HepG2 (cell line): ENCODE measurements at regions not wholly inside any gene's neighbourhood (a gene's known extent, or its start where the extent isn't known, plus 50 kb on each side); places are given as distances from the start of the nearest gene placed in this dataset.

Source experiments
- ATAC-seq: fragments of 200-7000 bp; cut with Tn5 transposase; 3 replicates; pipeline ENCODE4 v1.9.1; 2020; ENCODE audit warnings: mild to moderate bottlenecking, moderate library complexity
- BruUV-seq: library from RNA; stranded (reverse); fragments of 400-500 nt; replicated peaks from 2 replicates; lab custom pipeline; 2021; lab: Mats Ljungman, UMichigan
- CTCF ChIA-PET: fragments of 300-600 bp; formaldehyde crosslinking; extraction: SDS; loops from one replicate; lab custom pipeline; 2021; ENCODE audit warnings: low total read pairs, inconsistent platforms, low intra/inter-chr PET ratio; lab: Yijun Ruan, JAX
- POLR2A ChIA-PET: fragments of 350-600 bp; sonication (Branson Sonifier 250); formaldehyde crosslinking; loops from one replicate; lab custom pipeline; 2020; ENCODE audit warnings: antibody characterized with exemption, inconsistent platforms; lab: Yijun Ruan, JAX
- DNase-seq: peaks from one replicate; pipeline ENCODE4 v3.0.0-alpha.2; 2015; ENCODE audit warnings: low spot score
- FAIRE-seq: peaks from 3 replicates; lab custom pipeline; 2011; peaks lifted over from hg19 to GRCh38; lab: Jason Lieb, UNC
- H2AFZ ChIP-seq: one replicate; pipeline ENCODE4 v1.6.1; 2011; ENCODE audit warnings: low read length, inconsistent platforms
- H3K27ac ChIP-seq: fragments of 300-600 bp; 3 replicates; pipeline ENCODE4 v1.8.0; 2011; ENCODE audit warnings: mixed run types, mild to moderate bottlenecking, mixed read lengths, low read length, inconsistent platforms; ENCODE audit not compliant: insufficient read depth; ENCODE audit errors: extremely low read length
- H3K27me3 ChIP-seq, 2 experiments: fragments of 200-600 bp in 1 of 2; 2 replicates in 1 of 2; 3 replicates in 1 of 2; pipeline versions ENCODE4 v1.6.0 to v1.8.0; 2011; ENCODE audit warnings: low read length in 2 of 2, mild to moderate bottlenecking in 2 of 2, moderate library complexity in 2 of 2, inconsistent platforms in 1 of 2; ENCODE audit not compliant: insufficient read depth in 2 of 2, control insufficient read depth in 1 of 2
- H3K36me3 ChIP-seq, 2 experiments: fragments of 200-600 bp in 1 of 2; replicated peaks in 1 of 2; 2 replicates in 1 of 2; 3 replicates in 1 of 2; pipeline versions ENCODE4 v1.5.1 to v1.8.0; 2011; ENCODE audit warnings: low read length in 2 of 2, inconsistent platforms in 1 of 2; ENCODE audit not compliant: insufficient read depth in 2 of 2, control insufficient read depth in 1 of 2
- H3K4me1 ChIP-seq: 2 replicates; pipeline ENCODE4 v1.5.1; 2012; ENCODE audit warnings: low read length, inconsistent platforms; ENCODE audit not compliant: insufficient read depth
- H3K4me2 ChIP-seq: 2 replicates; pipeline ENCODE4 v1.6.0; 2011; ENCODE audit warnings: low read depth, low read length, inconsistent platforms
- H3K4me3 ChIP-seq, 3 experiments: fragments of 200-600 bp in 1 of 3; sonication (generic), shearing (Covaris generic) in 1 of 3; replicated peaks in 1 of 3; 2 replicates each; pipeline ENCODE4 v1.5.1; 2011 to 2016; ENCODE audit warnings: low read length in 3 of 3, inconsistent platforms in 2 of 3, low read depth in 2 of 3, mild to moderate bottlenecking in 2 of 3, control low read depth in 1 of 3, mixed read lengths in 1 of 3; ENCODE audit not compliant: insufficient read depth in 1 of 3
- H3K79me2 ChIP-seq: one replicate; pipeline ENCODE4 v1.6.1; 2011; ENCODE audit warnings: low read length, inconsistent platforms; ENCODE audit not compliant: insufficient read depth
- H3K9ac ChIP-seq: 2 replicates; pipeline ENCODE4 v1.6.0; 2011; ENCODE audit warnings: mild to moderate bottlenecking, low read depth, low read length, inconsistent platforms; ENCODE audit not compliant: insufficient read depth
- H3K9me3 ChIP-seq: 2 replicates; pipeline ENCODE4 v1.5.1; 2012; ENCODE audit warnings: mild to moderate bottlenecking, low read length
- H4K20me1 ChIP-seq: 2 replicates; pipeline ENCODE4 v1.6.0; 2011; ENCODE audit warnings: inconsistent platforms, mild to moderate bottlenecking, low read length, moderate library complexity; ENCODE audit not compliant: insufficient read depth
- ARNT2 ChIP-seq: sonication (generic); formaldehyde crosslinking; IDR thresholded peaks from 2 replicates; pipeline ENCODE4 v1.8.0; 2022; ENCODE audit warnings: mild to moderate bottlenecking, low read depth, missing genetic modification reagents, moderate library complexity
- EZH2 ChIP-seq: conservative IDR thresholded peaks from 2 replicates; pipeline ENCODE4 v1.6.1; 2012; ENCODE audit warnings: mild to moderate bottlenecking, low read depth, low read length, moderate library complexity
- KDM4B ChIP-seq: sonication (generic); formaldehyde crosslinking; IDR thresholded peaks from 2 replicates; pipeline ENCODE4 v1.4.0; 2020; ENCODE audit warnings: missing genetic modification reagents
- YY1 ChIP-seq: IDR thresholded peaks from 2 replicates; pipeline ENCODE4 v1.6.1; 2011; ENCODE audit warnings: low read length, low read depth, moderate library complexity, mild to moderate bottlenecking; ENCODE audit not compliant: insufficient read depth, insufficient replicate concordance
- ZNF350 ChIP-seq: sonication (generic); formaldehyde crosslinking; IDR thresholded peaks from 2 replicates; pipeline ENCODE4 v1.4.0; 2020; ENCODE audit warnings: mild to moderate bottlenecking, low read depth, missing genetic modification reagents, borderline replicate concordance
- ZNF446 ChIP-seq: sonication (generic); formaldehyde crosslinking; IDR thresholded peaks from 2 replicates; pipeline ENCODE4 v1.5.0; 2020; ENCODE audit warnings: mild to moderate bottlenecking, missing genetic modification reagents
- WGBS: methylation state at CpG from one replicate; pipeline ENCODE4 v1.1.6; 2017; ENCODE audit warnings: low lambda C conversion rate; 5-methylcytosine and 5-hydroxymethylcytosine counted together
- in situ Hi-C: cut with HindIII; loops from 2 replicates; pipeline ENCODE4 v1.10.0; 2017; ENCODE audit warnings: low pct_unique_long_range_greater_than_20kb; ENCODE audit not compliant: extremely low pct_ligation_motif_present
- intact Hi-C: fragments of 100-400 bp; cut with micrococcal nuclease; formaldehyde crosslinking; loops from one replicate; pipeline ENCODE4 v1.10.0; 2022; ENCODE audit not compliant: unreplicated experiment
- TF ChIP-seq, protein P1 (sequence below): IDR thresholded peaks from 2 replicates; pipeline ENCODE4 v1.6.1; 2016; ENCODE audit warnings: mild to moderate bottlenecking, missing biosample characterization, missing genetic modification reagents
- TF ChIP-seq, protein P2 (sequence below): sonication (generic); formaldehyde crosslinking; IDR thresholded peaks from 2 replicates; pipeline ENCODE4 v1.5.0; 2020; ENCODE audit warnings: missing genetic modification reagents
- TF ChIP-seq, protein P3 (sequence below): sonication (generic); formaldehyde crosslinking; conservative IDR thresholded peaks from 2 replicates; pipeline ENCODE4 v1.8.0; 2022; ENCODE audit warnings: mild to moderate bottlenecking, moderate library complexity, missing genetic modification reagents

DNA sequence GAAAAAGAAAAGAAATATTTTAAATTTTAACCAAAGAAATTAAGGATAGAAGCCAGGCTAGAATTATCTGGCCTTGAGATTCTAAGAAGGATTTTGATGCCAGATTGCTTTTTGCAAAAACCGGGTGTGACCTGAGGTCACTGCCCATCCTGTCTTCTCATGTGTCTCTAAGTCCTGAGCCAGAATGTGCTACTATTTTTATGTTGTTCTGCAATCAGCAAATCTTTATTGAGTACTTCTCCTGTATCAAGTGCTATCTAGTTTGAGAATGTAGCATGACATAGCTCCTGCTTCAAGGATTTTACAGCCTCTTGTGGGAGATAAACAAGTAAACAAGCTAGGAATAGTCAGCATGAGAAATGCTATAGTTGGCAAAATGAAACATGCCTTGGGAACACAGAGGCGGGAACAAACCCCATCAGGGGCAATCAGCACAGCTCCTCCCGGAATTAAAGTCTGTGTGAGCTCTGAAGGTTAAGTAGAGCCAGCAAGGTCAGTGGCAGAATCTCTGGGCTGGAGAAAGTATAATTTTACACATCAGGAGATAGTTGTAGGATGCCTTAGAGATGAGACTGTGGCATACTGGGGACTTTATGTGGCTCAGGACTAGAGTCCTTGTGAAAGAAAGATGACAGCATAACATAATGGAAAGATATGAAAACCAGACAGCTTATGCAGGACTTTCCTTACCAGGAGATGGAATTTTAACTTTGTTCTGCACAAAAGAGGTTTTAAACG, 899.5 kb upstream of the SLC10A2 start:
- intact Hi-C loops: no loop called here
- Histone ChIP-seq H2AFZ (no peak overlapping the region), H3K27me3 (no peaks in the 10 kb centered on the region), H3K27ac (no peak overlapping the region), H3K9ac (no peak overlapping the region), H3K9me3 (peaks cover 54% of the 10 kb centered on the region), H3K4me3 (no peak overlapping the region), H3K4me2 (no peak overlapping the region), H4K20me1 (no peaks in the 10 kb centered on the region), H3K4me1 (no peaks in the 10 kb centered on the region), H3K79me2 (no peaks in the 10 kb centered on the region), H3K36me3 (no peaks in the 10 kb centered on the region)
- FAIRE-seq (no peak), DNase-seq (no peak), ATAC-seq (no peak)
- TF ChIP-seq ZNF446 (no peak), KDM4B (CRISPR knock-in tag) (no peak), ARNT2 (CRISPR knock-in tag) (no peak), EZH2 (no peak), YY1 (no peak), ZNF350 (CRISPR knock-in tag) (no peak)
- TF ChIP-seq, protein P1, sequence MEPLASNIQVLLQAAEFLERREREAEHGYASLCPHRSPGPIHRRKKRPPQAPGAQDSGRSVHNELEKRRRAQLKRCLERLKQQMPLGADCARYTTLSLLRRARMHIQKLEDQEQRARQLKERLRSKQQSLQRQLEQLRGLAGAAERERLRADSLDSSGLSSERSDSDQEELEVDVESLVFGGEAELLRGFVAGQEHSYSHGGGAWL (CRISPR knock-in tag): no peak
- TF ChIP-seq, protein P2, sequence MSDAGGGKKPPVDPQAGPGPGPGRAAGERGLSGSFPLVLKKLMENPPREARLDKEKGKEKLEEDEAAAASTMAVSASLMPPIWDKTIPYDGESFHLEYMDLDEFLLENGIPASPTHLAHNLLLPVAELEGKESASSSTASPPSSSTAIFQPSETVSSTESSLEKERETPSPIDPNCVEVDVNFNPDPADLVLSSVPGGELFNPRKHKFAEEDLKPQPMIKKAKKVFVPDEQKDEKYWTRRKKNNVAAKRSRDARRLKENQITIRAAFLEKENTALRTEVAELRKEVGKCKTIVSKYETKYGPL (CRISPR knock-in tag): no peak
- TF ChIP-seq, protein P3, sequence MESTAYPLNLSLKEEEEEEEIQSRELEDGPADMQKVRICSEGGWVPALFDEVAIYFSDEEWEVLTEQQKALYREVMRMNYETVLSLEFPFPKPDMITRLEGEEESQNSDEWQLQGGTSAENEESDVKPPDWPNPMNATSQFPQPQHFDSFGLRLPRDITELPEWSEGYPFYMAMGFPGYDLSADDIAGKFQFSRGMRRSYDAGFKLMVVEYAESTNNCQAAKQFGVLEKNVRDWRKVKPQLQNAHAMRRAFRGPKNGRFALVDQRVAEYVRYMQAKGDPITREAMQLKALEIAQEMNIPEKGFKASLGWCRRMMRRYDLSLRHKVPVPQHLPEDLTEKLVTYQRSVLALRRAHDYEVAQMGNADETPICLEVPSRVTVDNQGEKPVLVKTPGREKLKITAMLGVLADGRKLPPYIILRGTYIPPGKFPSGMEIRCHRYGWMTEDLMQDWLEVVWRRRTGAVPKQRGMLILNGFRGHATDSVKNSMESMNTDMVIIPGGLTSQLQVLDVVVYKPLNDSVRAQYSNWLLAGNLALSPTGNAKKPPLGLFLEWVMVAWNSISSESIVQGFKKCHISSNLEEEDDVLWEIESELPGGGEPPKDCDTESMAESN: no peak
- ChIA-PET POLR2A (no interaction called here), CTCF (no interaction called here)
- 2% methylated on average over 4 of the region's 4 CpGs for WGBS
- in situ Hi-C loops: no loop called here
- BruUV-seq: no TSS peak
